NCI-H774 (cell line): ENCODE measurements at regions not wholly inside any gene's neighbourhood (a gene's known extent, or its start where the extent isn't known, plus 50 kb on each side); places are given as distances from the start of the nearest gene placed in this dataset.
"Not testable (repeated sequence)": the region's sequence is repeated elsewhere in the genome, so short reads cannot be mapped to it uniquely, and the experiment has no call there.

Experiments used
- DNase-seq: peaks from one replicate; lab custom pipeline; 2025; lab: John Stamatoyannopoulos, UW

DNA sequence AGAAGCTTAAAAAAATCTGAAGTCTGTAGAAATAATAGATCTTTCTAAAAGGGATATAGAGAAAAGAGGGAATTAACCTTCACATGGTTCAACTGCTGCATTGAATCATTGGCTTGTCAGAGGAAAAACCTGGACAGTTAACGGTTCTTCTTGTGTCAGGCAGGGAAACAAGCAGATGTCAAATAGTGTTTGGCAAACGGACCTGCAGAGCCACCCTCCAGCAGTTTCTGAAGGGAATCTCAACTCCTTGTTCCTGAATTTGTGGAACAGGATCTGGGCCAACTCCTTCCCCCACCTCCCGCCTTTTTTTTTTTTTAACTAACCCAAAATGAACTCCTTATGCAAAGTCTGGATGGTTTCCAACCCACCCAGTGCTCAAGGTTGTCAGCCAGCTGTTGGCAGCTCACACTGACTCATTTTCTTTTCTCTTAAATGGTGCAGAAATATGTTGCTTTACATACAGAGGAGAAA is 187.3 kb downstream of the CAND1 start:
- no peak for DNase-seq

DNA sequence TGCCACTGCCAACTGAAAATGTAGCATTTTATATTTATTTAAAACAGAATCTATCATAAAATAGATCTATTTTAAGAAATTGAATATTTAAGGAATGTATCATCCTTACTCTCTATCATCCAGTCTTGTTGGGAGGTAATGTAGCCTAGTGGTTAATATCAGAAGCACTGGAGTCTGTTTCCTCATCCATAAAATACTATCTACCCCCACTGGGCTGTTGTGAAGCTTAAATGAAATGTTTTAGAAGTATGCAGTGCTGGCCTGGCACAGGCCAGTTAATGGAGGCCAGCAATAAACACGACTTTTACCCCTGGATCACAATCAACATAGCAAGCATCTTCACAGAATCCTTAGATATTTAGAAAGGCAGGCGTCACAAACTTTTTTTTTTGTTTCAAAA is 188.0 kb downstream of the CAND1 start:
- no peak for DNase-seq

DNA sequence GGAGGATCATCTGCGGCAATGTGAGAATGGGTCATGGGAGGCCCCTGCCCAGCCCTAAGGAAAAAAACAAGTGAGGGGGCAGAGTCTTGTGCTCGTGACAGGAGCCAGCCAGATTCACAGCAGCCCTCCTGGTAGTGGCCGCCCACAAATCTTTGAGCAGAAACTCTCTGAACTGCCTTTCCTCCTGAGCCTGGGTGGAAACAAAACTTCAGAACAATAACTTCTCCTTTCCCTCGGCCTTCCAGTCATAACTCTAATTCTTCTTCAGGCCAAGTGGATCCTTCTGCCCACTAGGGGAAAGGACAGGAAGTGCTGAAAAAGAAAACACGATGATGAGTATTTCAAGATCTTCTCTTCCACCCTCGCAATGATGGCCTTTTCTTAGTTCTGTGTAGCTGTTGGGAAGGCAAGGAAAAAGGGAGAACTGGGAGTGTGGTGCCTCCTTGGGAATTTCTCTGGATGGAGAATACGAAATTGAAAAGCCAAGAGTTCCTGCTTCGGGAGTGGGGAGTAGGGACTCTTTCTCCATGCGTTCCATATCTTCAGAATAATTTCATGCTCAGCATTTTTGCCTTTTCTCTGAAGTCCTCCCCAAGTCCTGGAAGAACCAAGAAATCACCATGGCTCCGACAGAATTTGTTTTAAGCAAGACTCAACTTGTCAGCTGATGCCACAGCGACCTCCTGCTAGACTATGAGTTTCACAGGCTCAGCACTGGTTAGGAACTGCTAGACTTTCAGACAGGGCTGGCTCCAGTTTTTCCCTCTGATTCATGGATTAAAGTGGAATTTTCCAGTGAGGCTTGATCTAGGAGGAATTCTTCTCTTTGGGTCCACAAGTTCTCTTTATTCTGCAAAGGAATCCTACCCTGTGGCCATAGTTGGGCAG is 188.9 kb downstream of the CAND1 start:
- DNase-seq: no peak

DNA sequence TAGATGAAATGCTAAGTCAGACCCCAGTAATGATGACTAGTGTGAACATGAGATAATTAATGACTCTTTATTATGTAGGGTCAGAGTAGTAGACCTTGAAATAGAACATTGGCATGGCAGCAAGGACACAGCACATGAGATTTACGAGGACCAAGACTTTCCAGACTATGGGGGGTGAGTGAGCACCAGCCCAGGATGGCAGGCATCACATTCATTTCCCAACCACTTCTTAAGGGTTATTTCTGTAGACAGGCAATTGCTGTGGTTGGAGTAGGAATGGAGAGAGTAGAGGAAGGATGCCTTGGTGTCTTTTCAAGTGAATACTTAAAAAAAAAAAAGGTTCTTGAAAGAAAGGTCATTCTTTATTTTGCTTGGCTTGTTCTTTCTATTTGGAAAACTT is 189.4 kb upstream of the DYRK2 start:
- no peak for DNase-seq

DNA sequence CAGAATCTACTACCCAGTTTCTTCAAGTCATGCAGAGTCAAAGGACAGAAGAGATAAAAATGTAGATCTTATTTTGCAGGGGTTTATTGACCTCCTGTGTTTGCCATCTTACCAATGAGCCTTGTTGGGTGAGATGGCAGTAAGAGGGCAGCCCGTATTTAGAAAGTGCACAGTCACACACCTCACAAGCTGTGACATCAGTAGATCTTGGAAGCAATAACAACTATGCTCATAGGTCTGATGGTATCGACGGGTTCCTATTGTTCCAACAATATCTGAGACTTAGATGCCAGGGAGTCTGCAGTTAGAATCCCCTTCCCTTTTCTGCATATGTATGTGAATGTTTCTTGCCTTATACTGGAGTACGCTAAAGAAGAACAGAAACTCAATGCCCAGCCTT is 189.0 kb upstream of the DYRK2 start:
- DNase-seq: no peak

DNA sequence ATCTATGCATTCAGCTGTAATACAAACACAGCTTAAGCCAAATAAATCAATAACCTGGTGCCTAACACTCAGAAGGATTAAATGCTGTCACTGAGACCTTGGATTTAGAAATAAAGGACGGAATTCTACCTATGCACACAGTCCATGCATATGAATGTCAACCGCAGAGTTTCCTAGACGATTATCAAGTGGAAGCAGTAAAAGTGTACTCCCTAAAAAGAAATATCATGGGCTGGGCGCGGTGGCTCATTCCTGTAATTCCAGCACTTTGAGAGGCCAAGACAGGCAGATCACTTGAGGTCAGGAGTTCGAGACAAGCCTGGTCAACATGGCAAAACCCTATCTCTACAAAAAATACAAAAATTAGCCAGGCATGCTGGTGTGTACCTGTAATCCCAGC is 188.2 kb upstream of the DYRK2 start:
- DNase-seq: no peak

DNA sequence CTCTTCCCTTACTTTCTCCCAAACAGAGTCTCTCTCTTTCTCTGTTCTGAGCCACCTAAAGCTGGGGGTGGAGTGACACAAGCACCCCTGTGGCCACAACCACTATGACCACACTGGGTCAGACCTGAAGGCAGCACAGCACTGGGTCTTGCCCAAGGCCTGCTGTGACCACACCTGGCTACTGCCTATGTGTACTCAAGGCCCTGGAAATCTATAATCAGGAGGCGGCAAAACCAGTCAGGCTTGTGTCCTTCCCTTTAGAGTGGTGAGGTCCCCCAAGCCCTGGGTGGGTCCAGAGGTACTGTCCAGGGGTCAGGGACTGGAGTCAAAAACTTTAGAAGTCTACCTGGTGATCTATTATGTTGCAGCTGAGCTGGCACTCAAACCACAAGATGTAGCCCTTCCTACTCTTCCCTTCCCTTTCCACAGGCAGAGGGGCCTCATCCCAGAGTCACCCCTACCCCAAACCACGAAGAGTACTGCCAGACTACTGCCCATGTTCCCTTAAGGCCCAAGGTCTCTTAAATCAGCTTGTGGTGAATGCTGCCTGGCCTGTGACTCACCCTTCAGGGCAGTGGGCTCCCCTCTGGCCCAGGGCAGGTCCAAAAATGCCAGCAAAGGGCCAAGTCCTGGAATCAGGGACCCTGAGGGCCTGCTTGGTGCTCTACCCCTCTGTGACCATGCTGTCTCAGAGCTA is 179.8 kb upstream of the DYRK2 start:
- no peak for DNase-seq

DNA sequence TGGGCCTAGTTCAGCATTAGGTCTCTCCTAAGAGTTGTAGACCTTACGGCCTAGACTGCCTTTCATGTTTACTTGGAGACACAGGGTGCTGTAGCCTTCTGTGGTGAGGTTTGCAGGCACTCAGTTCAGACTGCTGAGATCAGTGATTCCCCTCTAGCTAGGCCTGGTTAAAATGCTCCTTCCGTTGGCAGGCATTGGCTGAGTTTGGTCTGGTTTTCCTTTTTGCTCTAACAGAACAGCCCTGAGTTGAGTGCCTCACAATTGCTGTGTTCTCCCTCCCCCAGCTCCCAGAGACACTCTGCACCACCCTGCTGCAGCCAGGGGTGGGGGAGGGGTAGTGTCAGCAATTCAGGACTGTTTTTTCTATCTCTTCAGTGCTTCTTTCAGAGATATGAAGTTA is 178.9 kb upstream of the DYRK2 start:
- DNase-seq: no peak

DNA sequence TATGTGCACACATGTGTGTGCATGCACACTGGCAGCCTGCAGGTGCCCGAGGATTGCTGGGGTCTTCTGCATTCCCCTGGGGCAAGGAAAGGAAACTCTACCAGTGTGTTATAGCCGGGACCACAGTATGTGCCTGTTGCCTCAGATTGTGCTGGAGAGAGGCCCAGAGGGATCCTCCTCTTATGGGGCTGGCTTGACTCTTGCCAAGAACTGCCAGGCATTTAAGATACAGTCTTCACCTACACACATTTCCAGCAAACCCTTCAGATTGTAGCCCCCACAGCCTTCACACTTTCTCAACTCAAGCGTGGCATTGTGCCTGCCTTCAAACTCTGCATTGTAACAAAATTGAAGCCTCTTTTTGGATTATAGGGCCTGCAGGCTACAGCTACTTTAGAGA is 176.7 kb upstream of the DYRK2 start:
- no peak for DNase-seq

DNA sequence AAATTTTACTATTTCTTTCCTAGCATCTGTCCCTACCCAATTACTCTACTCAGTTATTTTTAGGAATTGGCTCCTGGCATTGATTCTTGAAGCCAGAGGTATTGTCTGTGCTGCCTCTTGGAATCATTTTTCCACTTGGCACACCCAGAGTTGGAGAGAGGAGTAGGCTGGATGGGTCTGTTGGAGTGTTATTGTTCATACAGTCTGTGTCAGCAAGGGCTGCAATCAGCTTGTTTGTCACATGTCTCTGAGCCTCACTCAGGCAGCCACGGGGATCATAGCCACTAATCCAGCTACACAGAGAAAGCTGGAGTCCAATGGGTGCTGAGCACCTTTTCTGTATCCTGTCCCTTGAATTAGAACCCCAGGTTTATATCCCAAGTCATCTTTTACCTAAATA is 176.0 kb upstream of the DYRK2 start:
- no peak for DNase-seq

DNA sequence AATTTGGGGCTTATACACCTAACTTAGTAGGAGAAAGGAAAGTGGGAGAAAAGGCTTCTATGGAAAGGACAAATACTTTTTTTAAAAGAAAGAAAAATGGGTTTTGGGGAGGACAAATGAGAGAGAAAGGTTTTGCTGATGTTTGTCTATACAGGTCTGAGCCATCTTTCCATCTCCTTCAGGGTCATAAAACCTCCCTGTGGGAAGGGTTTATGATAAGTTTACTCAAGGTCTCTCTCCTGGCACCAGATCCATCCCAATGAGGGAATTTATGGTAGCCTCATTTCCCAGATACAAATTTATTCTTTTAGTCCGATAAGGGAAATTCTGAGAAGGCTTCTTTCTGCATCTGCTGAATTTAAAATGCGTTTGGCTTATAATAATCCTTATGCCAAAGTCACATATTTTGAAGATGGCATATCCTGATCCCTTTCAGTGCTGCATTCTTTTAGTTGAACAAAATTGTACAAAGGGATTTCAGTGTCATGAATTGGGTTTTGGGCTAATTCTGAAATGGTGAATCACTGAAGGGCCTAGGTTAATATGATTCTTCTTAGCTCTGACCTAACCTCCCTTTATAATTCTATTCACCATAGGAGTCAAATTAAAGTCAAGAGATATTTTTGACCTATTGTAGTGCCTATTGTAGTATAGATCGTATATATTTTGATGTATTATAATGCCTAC is 173.5 kb upstream of the DYRK2 start:
- DNase-seq: no peak

DNA sequence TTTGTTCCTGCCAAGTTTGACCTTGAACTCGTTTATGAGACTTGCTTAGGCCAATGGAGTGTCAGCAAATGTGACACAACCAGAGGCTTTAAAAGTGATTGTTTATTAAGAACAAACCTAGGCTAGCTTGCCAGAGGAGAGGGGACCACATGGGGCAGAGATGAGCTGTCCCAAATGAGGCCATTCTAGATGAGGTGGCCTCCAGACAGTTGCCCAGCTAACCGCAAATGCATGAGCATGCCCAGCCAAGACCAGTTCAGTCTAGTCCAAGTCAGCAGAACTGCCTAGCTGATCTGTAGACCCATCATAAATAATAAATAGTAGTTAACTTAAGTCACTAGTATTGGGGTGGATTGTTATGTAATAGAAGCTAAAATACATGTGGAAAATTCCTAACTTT is 172.8 kb upstream of the DYRK2 start:
- no peak for DNase-seq

DNA sequence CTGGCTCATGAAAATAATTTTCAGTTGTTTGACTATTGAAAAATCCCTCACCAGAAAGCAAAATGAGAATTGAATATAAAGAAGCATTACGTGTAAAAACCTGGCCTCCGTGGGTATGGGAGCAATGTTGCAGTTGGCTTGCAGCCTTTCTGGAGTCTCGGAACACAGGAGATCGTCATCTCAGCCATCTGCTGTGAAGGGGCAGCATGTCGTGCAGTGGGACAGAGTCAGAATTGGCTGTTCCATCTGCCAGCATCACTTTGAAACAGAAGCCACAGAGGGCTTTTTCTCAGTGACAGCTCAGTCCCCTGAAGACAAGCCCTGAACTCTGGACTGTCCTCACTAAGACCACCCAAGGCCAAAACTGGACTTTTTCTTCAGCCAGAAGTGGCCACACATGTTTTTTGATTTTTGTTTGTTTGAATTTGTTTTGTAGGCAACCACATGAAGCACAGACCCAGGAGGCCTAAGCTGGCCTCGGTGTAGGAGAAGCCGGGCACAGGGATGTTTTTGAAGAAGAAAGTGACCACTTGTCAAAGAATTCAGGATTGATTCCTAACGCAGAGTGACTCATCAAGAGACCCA is 170.8 kb upstream of the DYRK2 start:
- no peak for DNase-seq

DNA sequence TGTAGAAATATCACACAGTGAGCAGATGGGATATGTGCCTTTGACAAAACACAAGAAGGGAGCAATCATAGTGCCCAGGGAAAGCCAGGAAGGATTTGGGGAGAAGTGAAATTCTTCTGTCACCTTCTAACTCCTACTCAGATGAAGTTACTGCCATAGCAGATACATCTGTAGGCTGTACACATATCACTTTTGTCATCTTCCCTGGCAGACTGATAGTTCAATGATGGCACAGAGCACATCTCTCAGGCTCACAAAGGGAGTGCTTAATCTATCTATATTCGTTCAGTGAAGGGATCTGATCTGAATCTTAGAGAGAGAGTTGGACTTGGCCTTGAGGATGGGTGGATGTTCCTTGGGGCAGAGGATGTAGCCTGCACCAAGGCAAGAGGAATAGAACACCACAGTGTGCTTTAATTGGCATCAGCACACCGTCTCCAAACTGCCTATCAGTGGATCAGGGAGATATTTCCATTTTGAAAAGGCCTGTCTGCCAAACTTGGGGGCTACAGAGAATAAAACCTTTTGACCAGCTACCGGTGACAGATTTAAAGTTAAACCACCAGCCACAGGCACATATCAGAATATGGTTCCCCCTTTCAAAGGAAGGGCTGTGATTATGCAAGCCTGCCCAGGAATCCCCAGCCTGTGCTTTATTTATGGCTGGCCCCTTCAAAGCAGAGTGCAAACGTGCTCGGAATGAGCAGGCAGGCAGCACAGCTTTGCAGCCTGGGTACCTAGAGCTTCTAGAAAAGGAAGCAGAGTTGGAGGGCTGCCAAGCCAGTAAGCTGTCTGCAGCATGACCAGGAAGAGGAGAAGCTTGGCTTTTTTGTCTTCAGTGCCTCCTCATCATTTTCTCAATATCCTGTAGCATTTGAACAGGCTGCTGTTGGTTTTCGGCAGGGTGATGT is 165.5 kb upstream of the DYRK2 start:
- DNase-seq: peak; percentile 46

DNA sequence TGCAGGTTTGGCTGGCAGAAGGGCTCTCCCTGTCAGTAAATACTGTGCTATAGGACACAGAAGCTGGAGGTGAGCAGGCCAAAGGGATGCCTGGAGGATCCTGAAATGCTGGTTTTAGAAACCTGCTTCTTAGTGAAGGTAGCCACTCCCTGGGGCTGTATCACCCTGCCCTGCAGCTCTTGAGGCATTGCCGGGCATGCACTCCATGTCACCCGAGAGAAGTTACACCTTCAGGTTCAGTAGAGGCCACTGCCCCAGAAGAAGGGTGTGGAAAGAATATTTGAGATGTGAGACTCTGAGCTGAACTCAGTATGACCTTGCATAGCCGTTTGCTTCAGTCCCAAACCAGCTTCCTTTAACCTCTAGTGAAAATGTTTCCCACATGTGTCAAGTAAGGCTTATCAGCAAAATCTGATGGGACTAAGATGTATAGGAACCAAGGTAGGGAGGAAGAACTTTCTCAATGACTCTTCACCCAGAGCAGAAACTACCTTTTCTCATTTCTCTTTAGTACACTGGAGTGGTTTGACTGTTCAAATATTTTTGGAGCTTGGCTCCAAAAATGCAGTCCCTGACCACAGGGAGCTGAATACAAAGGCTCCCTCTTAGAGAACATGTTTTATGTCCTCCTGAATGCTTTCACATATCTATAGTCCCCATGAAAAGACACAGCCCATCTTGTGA is 164.5 kb upstream of the DYRK2 start:
- no peak for DNase-seq

DNA sequence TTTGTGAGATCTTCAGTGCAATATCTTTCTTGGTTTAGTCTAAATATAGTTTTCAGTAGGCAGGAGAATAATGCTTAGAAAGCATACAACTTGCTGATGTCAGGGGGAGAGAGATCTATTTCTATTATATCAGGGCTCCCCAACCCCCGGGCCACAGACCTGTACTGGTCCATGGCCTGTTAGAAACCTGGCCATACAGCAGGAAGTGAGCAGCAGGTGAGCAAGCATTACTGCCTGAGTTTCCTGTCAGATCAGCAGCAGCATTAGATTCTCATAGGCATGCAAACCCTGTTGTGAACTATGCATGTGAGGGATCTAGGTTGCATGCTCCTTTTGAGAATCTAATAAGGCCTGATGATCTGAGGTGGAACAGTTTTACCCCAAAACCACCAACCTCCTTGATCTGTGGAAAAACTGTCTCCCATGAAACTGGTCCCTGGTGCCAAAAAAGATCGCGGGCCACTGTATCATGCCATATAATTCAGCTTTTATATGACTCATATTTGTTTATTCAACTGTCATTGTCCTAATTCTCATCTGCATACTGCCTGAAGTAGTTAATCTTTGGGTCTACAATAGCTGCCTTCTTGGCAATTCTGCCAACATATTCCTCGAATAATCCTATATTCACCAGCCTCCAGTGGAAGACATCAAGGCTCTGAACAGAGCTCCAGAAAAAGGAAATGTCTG is 163.6 kb upstream of the DYRK2 start:
- no peak for DNase-seq

DNA sequence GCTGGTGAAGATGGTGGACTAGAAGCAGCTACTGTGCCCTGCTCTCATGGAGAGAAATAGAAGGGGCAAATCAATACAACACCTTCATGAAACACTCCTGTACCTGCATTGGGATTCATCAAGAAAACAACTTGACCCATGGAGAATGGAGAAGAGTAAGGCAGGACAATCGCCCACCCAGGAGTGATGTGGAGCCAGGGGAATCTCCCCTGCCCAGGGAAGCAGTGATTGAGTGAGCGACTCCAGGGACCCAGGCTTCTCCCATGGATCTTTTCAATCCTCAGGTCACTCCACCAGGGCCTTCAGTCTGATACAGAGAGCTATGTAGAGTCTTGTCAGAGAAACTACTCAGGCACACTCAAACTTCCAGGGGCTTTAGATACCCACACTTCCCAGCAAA is 161.9 kb upstream of the DYRK2 start:
- no peak for DNase-seq

DNA sequence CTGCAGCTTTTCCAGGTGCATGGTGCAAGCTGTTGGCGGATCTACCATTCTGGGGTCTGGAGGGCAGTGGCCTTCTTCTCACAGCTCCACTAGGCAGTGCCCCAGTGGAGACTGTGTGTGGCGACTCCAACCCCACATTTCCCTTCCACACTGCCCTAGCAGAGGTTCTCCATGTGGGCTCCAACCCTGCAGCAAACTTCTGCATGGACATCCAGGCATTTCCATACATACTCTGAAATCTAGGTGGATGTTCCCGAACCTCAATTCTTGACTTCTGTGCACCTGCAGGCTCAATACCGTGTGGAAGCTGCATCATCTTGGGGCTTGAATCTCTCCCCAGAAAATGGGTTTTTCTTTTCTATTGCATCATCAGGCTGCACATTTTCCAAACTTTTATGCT is 160.2 kb upstream of the DYRK2 start:
- DNase-seq: not testable (repeated sequence)

DNA sequence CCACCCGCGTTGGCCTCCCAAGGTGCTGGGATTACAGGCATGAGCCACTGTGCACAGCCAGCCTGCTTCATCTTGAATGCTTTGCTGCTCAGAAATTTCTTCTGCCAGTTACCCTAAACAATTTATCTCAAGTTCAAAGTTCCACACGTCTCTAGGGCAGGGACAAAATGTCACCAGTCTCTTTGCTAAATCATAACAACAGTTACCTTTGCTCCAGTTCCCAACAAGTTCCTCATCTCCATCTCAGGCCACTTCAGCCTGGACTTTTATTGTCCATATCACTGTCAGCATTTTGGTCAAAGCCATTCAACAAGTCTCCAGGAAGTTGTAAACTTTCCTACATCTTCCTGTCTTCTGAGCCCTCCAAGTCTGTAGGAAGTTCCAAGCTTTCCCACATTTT is 159.5 kb upstream of the DYRK2 start:
- DNase-seq: no peak

DNA sequence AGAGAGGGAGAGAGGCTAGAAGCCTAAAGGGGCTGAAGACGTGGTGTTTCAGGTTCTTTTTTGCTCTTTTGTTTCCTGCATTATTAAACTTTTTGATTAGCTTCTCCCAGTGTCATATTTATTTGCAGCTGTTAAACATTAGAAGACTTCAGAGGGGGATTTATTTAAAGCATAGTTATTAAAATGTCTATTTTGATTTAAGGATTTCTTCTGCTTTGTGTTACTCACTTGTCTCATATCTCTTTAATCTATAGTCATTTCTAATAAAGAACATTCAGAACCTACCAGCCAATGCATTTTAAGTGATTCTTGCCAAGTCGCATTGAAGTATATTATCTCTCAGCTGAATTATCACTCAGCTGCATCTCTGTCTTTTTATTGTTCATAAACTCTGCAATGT is 152.0 kb upstream of the DYRK2 start:
- no peak for DNase-seq
